ENCODE measurements at regions not wholly inside any gene's neighbourhood (a gene's known extent, or its start where the extent isn't known, plus 50 kb on each side); places are given as distances from the start of the nearest gene placed in this dataset.
"Not testable (repeated sequence)": the region's sequence is repeated elsewhere in the genome, so short reads cannot be mapped to it uniquely, and the experiment has no call there.

DNA sequence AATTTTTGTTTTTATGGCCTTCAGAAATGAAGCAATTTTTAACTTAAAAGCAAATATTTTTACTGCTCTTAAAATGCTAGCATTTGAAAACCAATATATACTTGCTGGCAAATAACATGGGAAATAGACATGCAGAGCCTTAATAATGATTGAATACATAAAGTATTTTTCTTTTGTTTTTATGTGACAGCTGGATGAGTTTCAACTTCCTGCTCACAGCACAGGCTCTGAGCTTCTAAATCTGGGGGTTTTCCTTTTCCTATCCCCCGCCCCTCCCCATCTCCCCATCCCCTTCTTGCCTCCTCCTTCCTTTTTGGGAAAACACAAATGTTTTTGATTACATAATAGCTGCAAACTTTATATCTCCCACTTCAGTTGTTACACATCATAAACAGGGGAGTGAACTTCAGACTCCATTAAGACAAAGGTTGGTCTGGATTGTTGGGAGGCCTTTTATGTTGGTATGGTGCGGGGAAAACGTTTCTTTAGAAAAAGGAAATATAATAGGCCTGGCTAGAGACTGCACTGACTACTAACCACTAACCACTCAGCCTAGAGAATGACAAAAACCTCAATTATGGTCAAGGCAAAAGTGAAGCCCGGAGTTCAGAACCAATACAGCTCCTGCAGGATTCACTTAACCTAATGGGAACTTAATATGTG is 116.1 kb upstream of the GORAB start:
- TF ChIP-seq, protein P1, sequence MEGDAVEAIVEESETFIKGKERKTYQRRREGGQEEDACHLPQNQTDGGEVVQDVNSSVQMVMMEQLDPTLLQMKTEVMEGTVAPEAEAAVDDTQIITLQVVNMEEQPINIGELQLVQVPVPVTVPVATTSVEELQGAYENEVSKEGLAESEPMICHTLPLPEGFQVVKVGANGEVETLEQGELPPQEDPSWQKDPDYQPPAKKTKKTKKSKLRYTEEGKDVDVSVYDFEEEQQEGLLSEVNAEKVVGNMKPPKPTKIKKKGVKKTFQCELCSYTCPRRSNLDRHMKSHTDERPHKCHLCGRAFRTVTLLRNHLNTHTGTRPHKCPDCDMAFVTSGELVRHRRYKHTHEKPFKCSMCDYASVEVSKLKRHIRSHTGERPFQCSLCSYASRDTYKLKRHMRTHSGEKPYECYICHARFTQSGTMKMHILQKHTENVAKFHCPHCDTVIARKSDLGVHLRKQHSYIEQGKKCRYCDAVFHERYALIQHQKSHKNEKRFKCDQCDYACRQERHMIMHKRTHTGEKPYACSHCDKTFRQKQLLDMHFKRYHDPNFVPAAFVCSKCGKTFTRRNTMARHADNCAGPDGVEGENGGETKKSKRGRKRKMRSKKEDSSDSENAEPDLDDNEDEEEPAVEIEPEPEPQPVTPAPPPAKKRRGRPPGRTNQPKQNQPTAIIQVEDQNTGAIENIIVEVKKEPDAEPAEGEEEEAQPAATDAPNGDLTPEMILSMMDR (IDR thresholded peaks at IDR 0.05; ENCODE audit: low read depth, low read length), result no peak
- peak; percentile 54 to 59 for DNase-seq (ENCODE audit: low read depth in 2 of 2)
- H3K4me3 ChIP-seq (replicated peaks in 1 of 2; ENCODE audit: low read depth in 2 of 2, low read length in 2 of 2), result no peak overlapping the region

DNA sequence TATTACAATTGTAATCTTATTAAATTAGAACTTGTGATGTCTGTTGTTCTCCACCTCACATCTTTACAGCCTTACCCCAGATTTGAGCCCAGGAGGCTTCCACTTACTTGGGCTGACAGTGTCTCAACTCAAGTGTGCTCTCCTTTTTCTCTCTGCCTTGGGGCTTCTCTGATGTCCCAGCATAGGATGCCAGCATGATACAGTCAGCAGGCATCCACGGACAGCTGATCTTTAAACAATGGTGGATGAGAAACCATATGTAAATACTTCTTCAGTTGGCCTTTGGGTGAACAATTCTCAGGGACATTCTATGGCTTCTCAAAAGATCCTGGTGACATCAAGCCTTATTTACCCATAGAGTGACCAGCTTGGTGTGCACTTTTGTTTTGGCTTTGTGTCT is 107.6 kb upstream of the GORAB start:
- DNase-seq (ENCODE audit: low read depth in 2 of 2), result peak in 1 of 2 donors; percentile 47
- no peak overlapping the region for H3K4me3 ChIP-seq (replicated peaks in 1 of 2; ENCODE audit: low read depth in 2 of 2, low read length in 2 of 2)
- TF ChIP-seq, protein P1 (IDR thresholded peaks at IDR 0.05; ENCODE audit: low read depth, low read length), result no peak

DNA sequence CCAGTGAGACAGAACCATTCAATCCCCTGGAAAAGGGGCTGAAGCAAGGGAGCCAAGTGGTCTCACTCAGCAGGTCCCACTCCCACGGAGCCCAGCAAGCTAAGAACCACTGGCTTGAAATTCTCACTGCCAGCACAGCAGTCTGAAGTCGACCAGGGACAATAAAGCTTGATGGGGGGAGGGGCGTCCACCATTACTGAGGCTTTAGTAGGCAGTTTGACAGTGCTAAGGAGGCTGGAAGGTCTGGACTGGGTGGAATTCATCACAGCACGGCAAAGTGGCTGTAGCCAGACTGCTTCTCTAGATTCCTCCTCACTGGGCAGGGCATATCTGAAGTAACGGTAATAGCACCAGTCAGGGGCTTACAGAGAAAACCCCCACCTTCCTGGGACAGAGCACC is 105.4 kb upstream of the GORAB start:
- no peak for DNase-seq (ENCODE audit: low read depth in 2 of 2)
- TF ChIP-seq, protein P1 (IDR thresholded peaks at IDR 0.05; ENCODE audit: low read depth, low read length), result no peak
- no peak overlapping the region for H3K4me3 ChIP-seq (replicated peaks in 1 of 2; ENCODE audit: low read depth in 2 of 2, low read length in 2 of 2)

DNA sequence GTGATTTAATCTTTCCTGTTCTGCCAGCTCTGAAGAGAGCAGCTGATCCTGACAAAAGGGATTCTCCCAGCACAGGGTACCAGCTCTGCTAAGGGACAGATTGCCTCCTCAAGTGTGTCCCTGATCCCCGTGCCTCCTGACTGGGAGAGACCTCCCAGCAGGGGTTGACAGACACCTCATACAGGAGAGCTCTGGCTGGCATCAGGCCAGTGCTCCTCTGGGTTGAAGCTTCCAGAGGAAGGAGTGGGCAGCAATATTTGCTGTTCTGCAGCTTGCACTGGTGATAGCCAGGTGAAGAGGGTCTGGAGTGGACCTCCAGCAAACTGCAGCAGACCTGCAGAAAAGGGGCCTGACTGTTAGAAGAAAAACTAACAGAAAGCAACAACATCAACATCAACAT is 105.0 kb upstream of the GORAB start:
- DNase-seq (ENCODE audit: low read depth in 2 of 2); H3K4me3 ChIP-seq (replicated peaks in 1 of 2; ENCODE audit: low read depth in 2 of 2, low read length in 2 of 2): not testable (repeated sequence)

DNA sequence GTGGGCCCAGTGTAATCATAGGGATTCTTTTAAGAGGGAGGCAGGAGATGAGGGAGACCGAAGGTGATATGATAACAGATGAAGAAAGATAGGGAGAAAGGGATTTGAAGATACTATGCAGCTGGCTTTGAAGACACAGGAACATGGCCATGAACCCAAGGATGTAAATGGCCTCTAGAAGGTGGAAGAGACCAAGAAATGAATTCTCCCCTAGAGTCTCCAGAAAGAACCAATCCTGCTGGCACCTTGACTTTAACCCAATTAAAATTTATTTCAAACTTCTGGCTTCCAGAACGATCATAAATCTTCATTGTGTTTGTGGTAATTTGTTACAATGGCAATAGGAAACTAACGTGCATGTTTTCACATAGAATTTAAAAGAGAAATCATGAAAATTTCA is 95.0 kb upstream of the GORAB start:
- TF ChIP-seq, protein P1 (IDR thresholded peaks at IDR 0.05; ENCODE audit: low read depth, low read length), result peak; percentile 6
- H3K4me3 ChIP-seq (replicated peaks in 1 of 2; ENCODE audit: low read depth in 2 of 2, low read length in 2 of 2), result no peak overlapping the region
- DNase-seq (ENCODE audit: low read depth in 2 of 2), result no peak

- DNase-seq (ENCODE audit: low read depth in 2 of 2), result peak; percentile 78 to 95
- TF ChIP-seq, protein P1 (IDR thresholded peaks at IDR 0.05; ENCODE audit: low read depth, low read length), result no peak
- H3K4me3 ChIP-seq (replicated peaks in 1 of 2; ENCODE audit: low read depth in 2 of 2, low read length in 2 of 2), result no peak overlapping the region
Observed at GRCh38 chr1:170445096-170445495, 86.9 kb upstream of the GORAB start.

DNA sequence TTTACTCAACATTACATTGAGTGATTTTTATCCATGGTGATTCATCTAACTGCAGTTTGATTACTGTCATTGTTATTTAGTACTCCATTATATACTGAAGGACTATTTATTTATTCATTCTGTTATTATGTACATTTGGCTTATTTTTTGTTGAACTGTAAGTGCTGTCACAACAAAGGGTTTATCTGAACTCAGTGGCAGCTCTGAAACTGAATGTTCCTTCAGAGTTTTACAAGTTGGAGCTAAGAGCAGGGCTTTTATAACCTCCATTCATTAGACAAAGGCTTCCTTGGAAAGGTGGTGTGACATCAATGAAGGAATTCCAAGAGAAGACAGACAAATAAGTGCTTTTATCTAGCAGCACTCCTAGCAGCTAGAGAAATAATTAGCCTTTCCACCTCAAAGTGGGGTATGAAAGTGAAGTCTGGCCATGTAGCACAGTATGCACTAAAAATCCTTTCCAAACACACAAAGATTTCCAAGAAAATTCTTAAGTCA is 83.3 kb upstream of the GORAB start:
- no peak overlapping the region for H3K4me3 ChIP-seq (replicated peaks in 1 of 2; ENCODE audit: low read depth in 2 of 2, low read length in 2 of 2)
- no peak for DNase-seq (ENCODE audit: low read depth in 2 of 2)
- TF ChIP-seq, protein P1 (IDR thresholded peaks at IDR 0.05; ENCODE audit: low read depth, low read length), result no peak
